ENCODE measurements at regions not wholly inside any gene's neighbourhood (a gene's known extent, or its start where the extent isn't known, plus 50 kb on each side); places are given as distances from the start of the nearest gene placed in this dataset.
"Not testable (repeated sequence)": the region's sequence is repeated elsewhere in the genome, so short reads cannot be mapped to it uniquely, and the experiment has no call there.

DNA sequence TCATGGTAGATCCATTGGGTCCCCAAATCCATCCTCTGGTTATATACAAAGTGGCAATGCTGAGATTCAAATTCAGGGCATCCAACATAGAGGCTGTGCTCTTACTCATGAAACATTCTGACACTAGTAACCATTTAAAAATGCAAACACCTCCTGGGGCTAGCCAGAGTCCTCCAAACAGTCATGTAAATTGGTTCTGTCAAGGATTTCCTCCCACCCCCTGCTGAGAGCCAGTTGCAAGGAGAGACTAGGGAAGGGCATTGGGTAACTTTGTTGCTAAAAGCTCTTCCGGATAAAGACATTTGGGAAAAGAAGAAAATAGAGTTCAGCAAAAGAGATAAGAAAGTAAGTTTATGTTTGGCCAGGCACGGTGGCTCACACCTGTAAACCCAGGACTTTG is 58.3 kb downstream of the ART5 start:
- not testable (repeated sequence) for DNase-seq

DNA sequence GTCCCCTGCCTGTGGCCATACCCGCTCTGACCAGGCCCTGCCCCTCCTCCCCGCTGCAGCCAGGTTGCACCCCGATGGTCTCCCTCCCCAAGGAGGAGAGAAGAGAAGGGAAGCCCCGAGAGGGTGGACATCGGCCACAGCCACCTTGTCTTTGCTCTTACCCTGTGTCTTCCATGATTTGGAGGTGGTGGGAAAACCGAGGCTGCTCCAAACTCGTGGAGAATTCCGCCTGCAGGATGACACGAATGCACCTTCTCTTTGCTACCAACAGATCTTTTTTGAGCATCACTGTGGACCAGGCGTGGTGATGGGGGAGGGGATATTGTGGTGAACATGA is 60.4 kb downstream of the ART5 start:
- not testable (repeated sequence) for DNase-seq

GRCh38 chr11:3580487-3581388 is 61.1 kb downstream of the ART5 start:
- peak; percentile 65 for DNase-seq

DNA sequence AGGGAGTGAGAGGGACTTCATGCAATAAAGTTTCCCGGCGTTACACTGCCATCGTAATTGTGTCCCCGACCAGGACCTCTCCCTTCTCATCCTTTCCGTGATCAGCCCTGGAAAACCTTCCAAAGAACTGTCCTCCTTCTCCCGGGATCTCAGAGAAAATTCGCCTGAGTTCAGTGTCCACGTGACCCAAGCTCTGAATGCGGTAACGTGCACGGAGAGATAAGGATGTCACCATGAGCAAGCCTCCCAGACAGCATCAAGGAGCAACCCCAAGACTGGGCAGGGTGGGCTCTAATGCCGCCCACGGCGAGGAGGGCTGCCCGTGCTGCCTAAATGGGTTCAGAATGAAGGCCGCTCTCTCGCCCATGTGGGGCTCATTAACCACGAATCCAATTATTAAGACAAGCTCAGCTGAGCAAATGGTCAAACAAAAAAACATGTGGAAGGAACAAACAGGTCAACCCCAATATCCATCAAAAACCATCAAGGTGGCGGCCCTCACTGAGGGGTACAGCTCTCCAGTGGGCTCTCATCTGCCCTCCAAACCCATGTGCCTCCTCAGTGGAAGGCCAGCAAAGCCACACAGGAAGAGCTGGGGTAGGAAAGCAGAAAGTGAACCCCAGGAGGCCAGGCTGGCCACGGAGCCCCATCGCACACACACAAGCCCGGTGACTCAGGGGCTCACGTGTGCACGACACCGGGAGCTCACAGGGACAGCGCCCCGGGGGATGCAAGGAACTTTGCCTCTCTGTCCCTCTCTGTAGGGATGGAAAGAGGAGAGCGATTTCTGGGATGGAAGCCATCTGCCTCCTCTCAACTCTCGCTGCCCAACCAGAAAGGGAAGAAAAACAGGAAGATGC is 62.0 kb downstream of the ART5 start:
- not testable (repeated sequence) for DNase-seq

DNA sequence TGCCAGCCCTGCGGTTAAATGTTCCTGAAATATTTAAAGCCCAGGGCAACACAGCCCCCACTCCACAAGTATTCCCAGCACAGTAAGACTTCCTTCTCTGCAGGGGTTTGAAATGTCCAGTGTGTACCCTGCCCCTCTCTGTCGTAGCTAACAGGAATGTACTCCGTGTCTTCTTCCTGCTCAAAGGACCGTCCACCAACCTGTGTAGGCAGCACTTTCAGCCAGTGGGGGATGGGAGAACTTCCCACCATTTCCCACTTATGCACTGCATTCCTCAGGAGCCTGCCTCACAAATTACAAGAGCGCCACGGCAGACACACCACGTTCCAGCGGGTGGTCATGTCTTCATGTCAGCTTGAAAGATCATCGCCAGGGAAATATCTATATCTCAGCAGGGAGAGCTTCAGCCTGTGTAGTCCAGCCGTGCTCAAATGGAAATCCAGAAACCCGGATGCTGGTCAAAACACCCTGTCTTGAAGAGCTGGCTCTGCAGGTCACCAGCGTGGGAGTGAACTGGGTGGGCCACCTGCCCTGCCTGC is 65.7 kb downstream of the ART5 start:
- not testable (repeated sequence) for DNase-seq

DNA sequence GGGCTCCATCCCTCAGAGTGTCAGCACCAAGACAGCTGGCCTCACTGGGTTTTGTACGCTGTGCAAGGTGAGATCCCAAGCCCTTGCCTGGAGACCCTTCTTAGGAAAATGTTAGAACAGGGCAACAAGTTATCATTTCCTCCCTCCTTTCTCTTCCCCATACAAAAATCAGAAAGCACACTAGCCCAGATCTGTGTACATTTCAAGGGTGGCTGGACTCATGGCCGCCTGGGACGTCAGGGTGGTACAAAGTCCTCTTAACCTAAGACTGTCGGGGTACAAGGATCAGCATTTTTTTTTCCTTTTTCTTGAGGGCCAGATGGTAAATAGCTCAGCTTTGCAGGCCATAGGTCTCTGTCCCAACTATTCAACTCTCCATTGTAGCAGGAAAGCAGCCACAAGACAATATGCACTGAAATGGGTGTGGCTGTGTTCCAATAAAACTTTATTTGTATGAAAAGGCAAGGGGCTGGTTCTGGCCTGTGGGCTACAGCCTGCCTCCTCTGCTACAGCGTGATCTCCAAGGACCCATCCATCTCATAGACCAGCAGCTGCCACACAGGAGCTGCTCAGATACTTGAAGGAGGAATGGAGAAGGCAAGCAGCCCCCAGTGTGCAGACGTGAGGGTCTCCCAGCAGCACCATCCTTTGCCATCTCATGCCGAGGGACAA is 68.7 kb downstream of the ART5 start:
- DNase-seq, result not testable (repeated sequence)

- DNase-seq, result not testable (repeated sequence)
These were observed 70.0 kb downstream of the ART5 start for GRCh38 chr11:3571752-3572151.

DNA sequence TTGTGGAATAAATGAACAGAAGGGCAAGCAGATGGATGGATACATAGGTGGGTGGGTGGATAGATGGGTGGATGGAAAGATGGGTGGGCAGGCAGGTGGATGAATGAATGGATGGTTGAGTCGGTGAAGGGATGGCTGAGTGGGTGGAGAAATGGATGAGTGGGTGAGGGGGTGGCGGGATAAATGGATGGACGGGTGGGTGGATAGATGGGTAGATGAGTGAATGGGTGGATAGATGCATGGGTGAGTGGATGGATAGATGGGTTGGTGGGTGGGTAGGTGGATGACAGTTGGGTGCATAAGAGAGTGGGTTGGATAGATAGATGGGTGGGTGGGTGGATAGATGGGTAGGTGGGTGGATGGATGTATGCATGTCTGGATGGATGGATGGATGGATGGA is 76.0 kb downstream of the ART5 start:
- DNase-seq, result not testable (repeated sequence)

DNA sequence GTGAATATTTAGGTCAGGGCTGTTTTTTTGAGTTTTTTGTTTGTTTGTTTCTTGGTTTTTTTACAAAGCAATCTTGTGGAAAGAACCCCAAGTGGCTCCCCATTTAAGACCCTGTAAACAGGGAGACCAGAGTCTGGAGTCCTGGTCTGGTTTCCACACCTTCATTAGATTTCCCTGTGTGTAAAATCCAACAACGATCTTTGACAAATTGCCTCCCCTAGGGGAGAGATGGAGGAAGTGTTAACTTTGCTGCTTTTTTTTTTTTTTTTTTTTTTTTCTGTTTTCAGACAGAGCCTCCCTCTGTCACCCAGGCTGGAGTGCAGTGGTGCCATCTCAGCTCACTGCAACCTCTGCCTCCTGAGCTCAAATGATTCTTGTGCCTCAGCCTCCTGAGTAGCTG is 77.4 kb downstream of the ART5 start:
- not testable (repeated sequence) for DNase-seq

GRCh38 chr11:3554621-3555020 is 87.2 kb downstream of the ART5 start:
- peak; percentile 24 for DNase-seq

- DNase-seq, result peak; percentile 21
These were observed 96.8 kb downstream of the ART5 start for GRCh38 chr11:3544990-3545389.

DNA sequence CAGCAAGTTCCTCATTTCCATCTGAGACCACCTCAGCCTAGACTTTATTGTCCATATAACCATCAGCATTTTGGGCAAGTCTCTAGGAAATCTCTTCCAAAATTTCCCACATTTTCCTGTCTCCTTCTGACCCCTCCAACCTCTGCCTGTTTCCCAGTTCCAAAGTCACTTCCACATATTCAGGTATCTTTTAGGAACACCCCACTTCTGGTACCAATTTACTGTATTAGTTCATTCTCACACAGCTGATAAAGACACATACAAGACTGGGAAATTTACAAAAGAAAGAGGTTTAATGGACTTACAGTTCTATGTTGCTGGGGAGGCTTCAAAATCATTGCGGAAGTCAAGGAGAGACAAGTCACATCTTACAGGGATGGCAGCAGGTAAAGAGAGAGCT is 103.6 kb downstream of the ART5 start:
- DNase-seq, result not testable (repeated sequence)

- not testable (repeated sequence) for DNase-seq
These were observed 104.5 kb downstream of the ART5 start for GRCh38 chr11:3537254-3537653.

DNA sequence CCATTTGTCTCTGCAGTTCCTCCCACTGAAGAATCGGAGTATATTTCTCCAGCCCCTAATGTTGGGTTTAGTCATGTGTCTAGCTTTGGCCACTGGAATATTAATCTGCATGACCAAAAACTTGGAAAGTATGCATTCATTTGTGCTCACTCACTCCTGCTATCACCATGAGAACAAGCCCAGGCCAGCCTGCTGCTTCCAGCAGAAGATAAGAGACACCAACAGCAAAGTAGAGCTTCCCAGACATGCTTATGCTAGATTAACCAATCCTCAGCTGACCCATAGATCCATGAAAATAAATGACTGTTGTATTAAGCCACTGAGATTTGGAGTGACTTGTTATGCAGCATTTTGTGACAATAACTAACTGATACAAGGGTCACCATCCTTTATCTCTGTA is 108.8 kb downstream of the ART5 start:
- DNase-seq, result not testable (repeated sequence)

DNA sequence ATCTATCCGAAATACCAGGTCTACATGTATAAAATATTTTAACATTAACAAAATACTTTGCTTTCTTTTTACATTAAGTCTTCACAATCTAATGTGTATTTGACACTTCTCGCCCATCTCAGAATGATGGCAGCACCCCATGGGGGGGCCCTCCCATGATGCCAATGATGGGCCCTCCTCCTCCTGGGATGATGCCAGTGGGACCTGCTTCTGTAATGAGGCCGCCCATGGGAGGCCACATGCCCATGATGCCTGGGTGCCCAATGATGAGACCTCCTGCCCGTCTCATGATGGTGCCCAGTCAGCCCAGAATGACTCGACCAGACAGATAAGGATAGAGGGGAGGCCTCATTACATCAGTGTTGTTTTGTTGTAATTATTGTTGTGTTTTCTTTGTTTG is 110.5 kb downstream of the ART5 start:
- DNase-seq, result not testable (repeated sequence)

- not testable (repeated sequence) for DNase-seq
These were observed 118.2 kb downstream of the ART5 start for GRCh38 chr11:3523567-3523966.

- DNase-seq, result not testable (repeated sequence)
These were observed 120.9 kb downstream of the ART5 start for GRCh38 chr11:3520905-3521304.

GRCh38 chr11:3519841-3520240 is 122.0 kb downstream of the ART5 start:
- not testable (repeated sequence) for DNase-seq

GRCh38 chr11:3516934-3517567 is 124.7 kb downstream of the ART5 start:
- DNase-seq, result not testable (repeated sequence)

DNA sequence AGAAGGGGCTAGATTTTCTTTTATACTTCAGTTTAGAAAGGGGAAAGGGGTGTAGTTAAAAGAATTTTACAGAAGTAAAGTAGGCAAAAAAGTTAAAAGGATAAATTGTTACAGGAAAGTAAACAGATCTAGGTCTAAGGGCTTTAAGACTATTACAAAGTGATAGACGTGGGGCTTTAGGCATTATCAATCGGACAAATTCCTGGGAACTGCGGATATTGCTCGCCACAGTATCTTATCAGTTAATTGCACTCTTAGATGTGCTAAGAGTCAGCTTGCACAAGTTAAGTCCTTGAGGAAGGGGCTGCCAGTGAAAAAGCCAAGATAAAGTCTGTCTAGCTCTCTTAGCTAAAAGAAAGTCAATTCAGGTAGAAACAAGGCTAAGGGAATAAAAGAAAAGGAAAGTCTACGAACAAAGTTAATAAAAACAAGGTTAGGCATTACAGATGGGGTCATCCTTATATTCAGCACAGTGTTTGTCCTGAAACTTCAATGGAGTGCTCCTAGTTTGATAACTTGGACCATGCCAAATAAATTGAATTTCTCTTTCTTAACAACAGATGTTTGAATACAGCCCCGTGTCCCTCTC is 125.4 kb downstream of the ART5 start:
- DNase-seq, result not testable (repeated sequence)

DNA sequence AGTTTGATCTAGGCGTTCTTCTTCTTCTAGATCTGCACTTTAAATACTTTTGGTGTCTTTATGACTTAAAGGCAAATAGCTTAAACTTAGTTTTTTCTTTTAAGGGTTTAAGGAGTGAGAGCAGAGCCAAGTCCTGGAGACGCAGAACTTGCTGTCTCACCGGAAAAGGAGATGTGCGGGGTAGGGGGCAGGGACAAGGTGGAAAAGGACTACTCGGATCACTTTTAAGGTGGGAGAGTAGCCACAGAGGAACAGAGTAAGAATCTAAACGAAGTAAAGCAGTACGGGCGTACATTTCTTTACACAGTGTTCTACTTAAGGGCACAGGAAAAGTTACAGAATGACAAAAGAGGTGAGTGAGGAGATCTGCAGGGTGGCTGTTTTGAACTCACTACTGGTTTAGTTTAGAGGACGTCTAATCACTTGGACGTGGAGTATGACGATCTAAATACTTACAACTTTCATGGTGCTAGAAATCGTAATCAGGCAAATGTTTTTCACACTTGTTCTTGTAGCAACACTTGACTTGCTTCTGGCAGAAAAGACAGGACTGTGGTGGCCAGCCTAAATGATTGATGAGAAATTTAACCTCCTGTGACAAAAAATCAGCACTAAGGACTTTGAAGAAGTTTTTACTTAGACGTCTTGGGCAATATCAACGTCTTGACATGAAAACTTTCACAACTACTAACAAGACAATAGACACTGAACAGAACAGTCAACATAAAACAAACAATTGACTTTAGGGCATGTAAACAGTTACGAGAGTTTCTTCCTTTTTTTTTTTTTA is 127.0 kb downstream of the ART5 start:
- DNase-seq, result not testable (repeated sequence)
